NCI-H446 (cell line): ENCODE measurements at regions not wholly inside any gene's neighbourhood (a gene's known extent, or its start where the extent isn't known, plus 50 kb on each side); places are given as distances from the start of the nearest gene placed in this dataset.

ENCODE experiments used
- DNase-seq, 2 experiments: peaks; one replicate each; lab custom pipeline; 2025; lab: John Stamatoyannopoulos, UW

GRCh38 chr5:133738271-133738670, 125.9 kb upstream of the FSTL4 start:
- DNase-seq: no peak

DNA sequence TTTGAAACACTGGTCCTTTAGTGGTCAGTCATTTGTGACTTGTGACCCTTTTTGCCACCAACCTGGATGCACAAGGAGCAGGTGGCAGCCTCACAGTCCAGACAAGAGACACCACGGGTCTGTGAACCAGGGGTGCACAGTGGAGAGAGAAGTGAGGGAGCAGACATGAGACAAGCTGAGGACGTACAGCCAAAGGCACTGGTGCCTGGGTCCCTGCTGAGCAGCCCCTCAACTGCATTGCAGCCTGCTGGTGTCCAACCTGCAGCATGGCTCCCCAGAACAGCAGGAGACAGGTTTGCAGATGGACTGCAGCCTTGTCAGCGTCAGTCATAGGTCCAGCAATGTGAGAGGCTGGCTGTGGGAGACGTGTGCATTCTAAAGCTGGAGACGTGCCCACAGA, 124.2 kb upstream of the FSTL4 start:
- DNase-seq: no peak

GRCh38 chr5:133735346-133735745, 123.0 kb upstream of the FSTL4 start:
- no peak for DNase-seq

GRCh38 chr5:133734916-133735315, 122.6 kb upstream of the FSTL4 start:
- DNase-seq: no peak

DNA sequence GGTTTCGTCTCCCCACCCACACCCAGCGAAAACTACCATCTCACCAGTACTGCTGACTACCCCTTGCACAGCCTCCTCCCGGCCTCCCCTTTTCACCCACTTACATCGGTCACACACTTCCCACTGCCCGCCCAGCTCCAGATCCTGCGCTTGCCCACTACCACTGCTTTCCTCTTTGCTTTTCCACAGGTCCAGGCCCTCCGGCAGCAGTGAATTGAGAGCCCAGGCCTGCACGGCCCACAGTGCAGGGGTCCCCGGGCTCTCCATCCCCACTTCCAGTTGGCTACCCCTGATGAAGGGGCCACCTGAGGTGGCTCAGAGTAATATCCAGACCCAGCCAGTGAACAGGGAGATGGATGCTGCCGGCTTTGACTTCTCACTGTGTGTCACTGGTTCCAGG, 120.2 kb upstream of the FSTL4 start:
- no peak for DNase-seq

DNA sequence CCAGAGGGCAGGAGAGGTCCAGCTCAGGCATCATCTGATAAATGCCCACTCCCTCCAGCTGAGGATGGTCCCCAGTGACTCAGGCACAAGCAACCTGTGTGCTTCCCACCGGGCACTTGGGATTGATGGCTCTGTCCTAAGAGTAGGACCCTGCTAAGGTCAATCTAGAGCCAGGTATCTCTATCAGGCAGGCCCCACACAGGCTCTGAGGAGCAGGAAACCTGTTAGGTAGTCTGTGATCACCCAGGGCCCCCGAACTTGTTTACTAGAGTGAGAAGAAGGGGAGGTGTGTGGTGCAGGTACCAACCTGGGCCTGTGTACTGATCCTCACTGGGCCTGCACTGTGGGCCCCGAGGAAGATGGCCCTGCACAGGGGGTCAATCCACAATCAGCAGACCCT, 119.6 kb upstream of the FSTL4 start:
- DNase-seq: no peak

DNA sequence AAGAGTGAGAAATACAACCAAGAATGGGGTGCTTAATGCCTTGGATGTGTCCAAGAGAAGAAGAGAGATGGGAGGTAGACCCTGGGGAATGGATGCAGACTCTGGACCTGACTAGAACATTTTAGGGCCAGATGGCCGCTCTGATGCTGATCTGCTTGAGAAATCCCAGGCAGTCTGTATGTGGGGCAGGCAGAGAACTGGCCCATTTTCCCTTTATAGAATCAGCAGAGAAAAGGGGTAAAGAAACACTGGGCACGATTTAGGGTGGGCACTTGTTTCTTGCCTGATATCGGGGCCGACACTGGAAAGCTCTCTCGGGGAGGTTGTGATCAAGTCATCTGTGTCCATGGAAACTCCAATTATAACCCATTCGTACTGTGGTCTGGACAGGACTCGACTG, 118.5 kb upstream of the FSTL4 start:
- no peak for DNase-seq

- no peak for DNase-seq
Measured at GRCh38 chr5:133730346-133730745, 118.0 kb upstream of the FSTL4 start.

DNA sequence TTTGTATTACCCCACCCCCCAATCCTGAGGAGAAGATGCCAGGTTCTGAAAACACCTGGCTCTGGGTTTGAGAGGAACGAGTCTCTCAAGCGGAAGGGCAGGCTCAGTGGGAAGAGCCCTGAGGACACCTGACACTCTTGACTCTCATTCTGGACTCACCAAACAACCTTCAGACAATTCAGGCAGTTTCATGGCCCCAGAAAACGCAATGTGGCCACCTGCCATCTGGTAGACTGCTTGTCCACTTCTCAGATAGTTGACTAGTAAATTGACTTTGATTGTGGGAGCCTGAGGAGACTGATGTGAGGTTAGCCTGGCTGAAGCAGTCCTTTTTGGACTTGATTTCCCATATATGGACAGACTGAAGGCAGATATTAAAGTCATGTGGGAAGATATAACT, 117.5 kb upstream of the FSTL4 start:
- no peak for DNase-seq

DNA sequence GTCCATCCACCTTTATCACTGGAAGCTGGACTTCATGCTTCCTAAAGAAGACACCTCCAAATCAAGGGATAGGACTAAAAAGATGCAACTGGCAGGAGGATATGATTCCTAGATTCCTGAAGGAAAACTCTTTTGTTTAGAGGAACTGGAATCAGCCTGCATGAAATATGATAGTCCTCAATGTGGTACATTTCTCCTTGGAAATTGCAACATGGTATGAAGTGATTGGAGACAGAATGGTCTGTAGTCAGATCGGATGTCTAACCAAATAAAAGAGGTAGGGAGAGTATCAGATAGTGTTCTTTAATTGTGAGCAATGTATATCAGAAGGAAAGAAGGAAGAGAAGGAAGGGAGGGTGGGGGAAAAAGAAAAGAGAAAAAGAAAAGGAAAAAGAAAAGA, 116.1 kb upstream of the FSTL4 start:
- DNase-seq: no peak

DNA sequence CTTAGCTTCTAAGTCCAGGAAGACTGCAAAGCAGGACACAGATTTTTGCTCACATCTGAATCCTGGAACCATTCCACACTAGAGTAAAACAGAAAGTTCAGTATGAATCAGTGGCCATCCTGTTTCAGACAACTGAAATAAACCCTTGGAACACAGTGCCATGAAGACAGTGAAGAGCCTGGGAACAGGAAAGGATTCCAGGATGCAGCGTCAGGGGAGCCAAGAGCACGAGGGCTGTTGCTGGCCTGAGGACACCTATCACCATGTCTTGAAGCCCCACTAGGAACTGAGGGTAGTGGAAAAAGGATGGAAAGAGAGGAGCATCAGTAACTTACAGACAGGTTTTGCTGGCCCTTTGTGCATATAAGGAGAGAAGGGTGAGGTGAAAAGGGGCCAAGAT, 115.3 kb upstream of the FSTL4 start:
- no peak for DNase-seq

- no peak for DNase-seq
Measured at GRCh38 chr5:133723651-133724366, 111.5 kb upstream of the FSTL4 start.

- no peak for DNase-seq
Measured at GRCh38 chr5:133723126-133723525, 110.8 kb upstream of the FSTL4 start.

- no peak for DNase-seq
Measured at GRCh38 chr5:133721365-133721764, 109.0 kb upstream of the FSTL4 start.

GRCh38 chr5:133718457-133718856, 106.1 kb upstream of the FSTL4 start:
- DNase-seq: no peak

DNA sequence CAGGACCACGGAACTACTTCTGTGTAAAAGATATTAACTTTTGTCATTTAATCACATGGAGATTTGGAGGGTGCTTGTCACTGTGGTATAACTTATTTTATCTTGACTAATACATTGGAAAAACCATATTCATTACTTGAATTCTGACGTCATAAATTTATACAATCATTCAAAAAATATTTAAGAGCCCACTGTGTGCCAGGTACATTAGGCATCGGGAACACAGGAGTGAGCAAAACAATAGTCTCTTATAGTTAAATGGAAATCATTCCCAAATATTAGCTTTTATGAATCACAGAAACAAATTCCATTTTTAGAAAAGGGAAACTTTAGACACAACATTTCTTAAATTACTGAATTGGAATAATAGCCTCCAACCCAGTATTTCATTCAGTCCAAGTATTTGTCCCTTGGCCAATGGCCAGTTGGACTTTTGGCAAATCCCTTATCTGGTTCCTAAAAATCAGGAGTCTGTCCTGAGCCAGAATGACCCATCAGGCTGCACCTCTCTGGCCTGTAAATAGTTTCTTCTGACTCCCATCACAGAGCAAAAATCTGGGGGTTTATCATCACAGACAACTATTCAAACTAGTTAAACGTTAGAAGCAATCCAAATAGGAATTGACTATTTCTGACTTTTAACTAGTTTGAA, 104.3 kb upstream of the FSTL4 start:
- no peak for DNase-seq

GRCh38 chr5:133715616-133716015, 103.3 kb upstream of the FSTL4 start:
- DNase-seq: no peak

GRCh38 chr5:133715216-133715615, 102.9 kb upstream of the FSTL4 start:
- DNase-seq: no peak

GRCh38 chr5:133714161-133714915, 102.0 kb upstream of the FSTL4 start:
- peak in 1 of 2 experiments; percentile 67 for DNase-seq

DNA sequence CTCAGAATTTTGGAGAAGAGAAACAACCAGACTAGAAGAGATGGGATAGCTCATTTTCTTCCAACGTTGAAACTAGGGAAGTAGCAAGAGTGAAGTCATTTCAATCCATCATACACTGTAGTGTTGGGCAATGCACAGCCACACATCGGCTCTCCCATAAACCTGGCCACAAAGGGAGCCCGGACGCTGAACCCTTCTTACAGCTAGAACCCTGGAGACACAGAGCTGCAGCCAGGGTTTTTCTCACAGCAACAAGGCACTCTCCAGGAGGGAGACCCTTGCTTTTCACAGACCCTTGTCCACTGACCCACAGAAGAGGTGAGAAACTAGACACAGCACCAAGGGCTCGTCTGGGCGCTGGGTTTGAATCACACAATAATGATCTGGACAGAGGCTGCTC, 101.4 kb upstream of the FSTL4 start:
- no peak for DNase-seq

GRCh38 chr5:133713209-133713608, 100.9 kb upstream of the FSTL4 start:
- DNase-seq: no peak

- no peak for DNase-seq
Measured at GRCh38 chr5:133712562-133712961, 100.2 kb upstream of the FSTL4 start.

GRCh38 chr5:133709209-133709725, 96.9 kb upstream of the FSTL4 start:
- DNase-seq: peak; percentile 18 to 24
